ENCODE measurements at regions not wholly inside any gene's neighbourhood (a gene's known extent, or its start where the extent isn't known, plus 50 kb on each side); places are given as distances from the start of the nearest gene placed in this dataset.

- TF ChIP-seq CTCF (IDR thresholded peaks at IDR 0.05) (no peak), REST (IDR thresholded peaks at IDR 0.05; ENCODE audit: insufficient read depth in 1 of 2, low read depth in 2 of 2, low read length in 1 of 2) (no peak)
Observed at GRCh38 chr6:147016440-147016839, 187.8 kb upstream of the STXBP5 start.
